ENCODE measurements at regions not wholly inside any gene's neighbourhood (a gene's known extent, or its start where the extent isn't known, plus 50 kb on each side); places are given as distances from the start of the nearest gene placed in this dataset.

- peak; percentile 58 for DNase-seq (ENCODE audit: low spot score)
- TF ChIP-seq CTCF (IDR thresholded peaks at IDR 0.05; ENCODE audit: extremely low read depth, missing control alignments), result peak; percentile 76
Observed at GRCh38 chr6:137705160-137706082, 161.6 kb upstream of the TNFAIP3 start.

- DNase-seq (ENCODE audit: low spot score), result no peak
- TF ChIP-seq CTCF (IDR thresholded peaks at IDR 0.05; ENCODE audit: extremely low read depth, missing control alignments), result no peak
Observed at GRCh38 chr6:137706083-137706750, 160.8 kb upstream of the TNFAIP3 start.

GRCh38 chr6:137707038-137707589, 159.9 kb upstream of the TNFAIP3 start:
- DNase-seq (ENCODE audit: low spot score), result no peak
- TF ChIP-seq CTCF (IDR thresholded peaks at IDR 0.05; ENCODE audit: extremely low read depth, missing control alignments), result no peak

GRCh38 chr6:137707590-137708360, 159.3 kb upstream of the TNFAIP3 start:
- peak; percentile 63 for DNase-seq (ENCODE audit: low spot score)
- TF ChIP-seq CTCF (IDR thresholded peaks at IDR 0.05; ENCODE audit: extremely low read depth, missing control alignments), result peak; percentile 44

GRCh38 chr6:137708481-137708880, 158.6 kb upstream of the TNFAIP3 start:
- DNase-seq (ENCODE audit: low spot score), result no peak
- TF ChIP-seq CTCF (IDR thresholded peaks at IDR 0.05; ENCODE audit: extremely low read depth, missing control alignments), result no peak

- no peak for DNase-seq (ENCODE audit: low spot score)
- TF ChIP-seq CTCF (IDR thresholded peaks at IDR 0.05; ENCODE audit: extremely low read depth, missing control alignments), result no peak
Observed at GRCh38 chr6:137709424-137710236, 157.4 kb upstream of the TNFAIP3 start.
